Activated CD4-positive, CD25-positive, alpha-beta regulatory T cell treated with anti-CD3 and anti-CD28 coated beads, Interleukin-2, amount 50 U/mL, for 16 hours (primary cell): ENCODE measurements at regions not wholly inside any gene's neighbourhood (a gene's known extent, or its start where the extent isn't known, plus 50 kb on each side); places are given as distances from the start of the nearest gene placed in this dataset.

Experiments
- DNase-seq: peaks from one replicate; pipeline ENCODE4 v3.0.0-alpha.2; 2020; ENCODE audit warnings: low read depth, low spot score

DNA sequence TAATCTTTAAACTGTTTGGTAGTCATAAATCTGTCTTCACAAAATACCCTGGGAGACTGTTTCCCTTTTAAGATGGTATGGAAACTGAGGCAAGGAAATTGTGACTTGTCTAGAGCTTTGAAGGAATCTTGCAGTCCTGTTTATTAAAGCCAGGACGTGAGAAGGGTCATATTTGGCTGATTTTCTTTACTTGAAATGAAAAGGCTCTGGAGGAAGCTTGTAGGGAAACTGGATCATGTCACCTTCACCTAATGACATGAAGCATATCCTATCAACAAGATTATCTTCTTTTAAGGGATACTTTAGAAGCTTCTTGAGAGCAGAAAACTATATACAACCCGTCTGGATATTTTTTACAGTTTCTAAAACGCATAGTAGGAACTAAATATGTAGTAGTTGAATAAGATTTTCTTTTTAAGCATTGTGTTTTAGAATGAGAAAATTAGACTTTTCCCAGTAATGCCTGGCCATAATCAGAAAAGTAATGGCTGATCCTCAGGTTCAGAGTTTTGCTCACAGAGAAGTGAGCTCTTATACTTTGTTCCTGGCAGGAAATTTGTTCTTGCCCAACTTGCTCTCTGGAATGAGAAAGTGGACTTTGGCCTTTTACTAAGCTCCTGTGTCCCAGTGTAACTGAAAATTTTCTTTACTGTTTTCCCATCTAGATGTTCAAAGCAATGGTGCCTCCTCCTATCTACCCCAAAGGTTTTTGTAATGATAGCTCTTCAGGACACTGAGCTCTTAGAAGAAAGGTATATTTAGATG lies 136.8 kb upstream of the AFF2 start:
- no peak for DNase-seq

DNA sequence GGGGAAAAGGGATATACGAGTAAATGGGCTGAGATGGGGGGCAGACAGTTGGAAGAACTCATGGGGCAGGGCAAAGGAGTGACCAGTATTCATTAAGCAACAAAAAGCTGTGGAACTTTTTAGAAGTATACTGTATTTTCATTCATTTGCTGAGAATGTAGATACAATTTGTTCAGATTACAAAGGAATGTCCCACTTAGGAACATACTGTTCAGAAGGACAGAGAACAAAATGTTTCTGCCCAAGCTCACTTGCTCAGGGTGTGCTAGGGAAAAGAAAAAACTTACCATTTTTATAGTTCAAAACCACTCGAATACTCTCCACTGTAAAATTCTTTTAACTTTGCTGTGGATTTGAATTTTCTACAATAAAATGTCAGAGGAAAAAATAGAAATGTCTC lies 135.2 kb upstream of the AFF2 start:
- no peak for DNase-seq

DNA sequence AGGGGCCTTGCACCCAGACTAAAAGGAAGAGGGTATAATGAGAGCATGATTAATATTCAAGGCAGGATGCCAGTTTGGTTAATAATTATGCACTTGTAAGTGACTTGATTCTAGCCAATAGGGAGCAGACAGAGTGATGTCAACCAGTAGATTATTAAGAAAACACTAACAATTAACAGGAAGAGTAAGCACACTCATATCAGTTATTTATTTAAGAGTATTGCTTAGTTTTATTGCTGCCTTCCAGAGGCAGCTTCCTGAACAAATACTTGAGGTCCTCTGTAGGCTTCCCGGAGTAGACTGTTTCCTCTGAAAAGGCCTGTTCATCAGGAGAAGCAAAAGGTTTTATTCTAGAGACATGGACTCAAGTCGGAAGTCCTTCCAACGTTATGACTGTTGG lies 129.1 kb upstream of the AFF2 start:
- no peak for DNase-seq

DNA sequence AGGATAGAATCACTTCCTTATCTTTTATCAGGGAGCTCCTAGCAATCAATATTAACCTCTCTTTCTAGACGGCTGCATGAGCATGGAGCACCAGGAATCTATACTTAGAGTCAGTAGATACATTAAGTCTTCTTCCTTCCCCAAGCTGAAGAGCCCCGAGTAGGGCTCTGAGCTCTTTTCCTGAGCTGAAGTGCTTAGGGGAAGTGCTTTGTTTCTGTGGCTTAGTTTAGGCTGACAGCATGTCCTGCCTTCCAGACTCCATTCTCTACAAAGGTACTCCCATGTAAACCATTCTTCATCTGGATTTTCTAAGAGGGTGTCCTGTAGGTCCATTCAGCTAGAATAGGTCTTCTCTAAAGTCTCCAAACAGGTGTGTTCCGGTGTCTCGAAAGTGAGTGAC lies 127.5 kb upstream of the AFF2 start:
- no peak for DNase-seq

DNA sequence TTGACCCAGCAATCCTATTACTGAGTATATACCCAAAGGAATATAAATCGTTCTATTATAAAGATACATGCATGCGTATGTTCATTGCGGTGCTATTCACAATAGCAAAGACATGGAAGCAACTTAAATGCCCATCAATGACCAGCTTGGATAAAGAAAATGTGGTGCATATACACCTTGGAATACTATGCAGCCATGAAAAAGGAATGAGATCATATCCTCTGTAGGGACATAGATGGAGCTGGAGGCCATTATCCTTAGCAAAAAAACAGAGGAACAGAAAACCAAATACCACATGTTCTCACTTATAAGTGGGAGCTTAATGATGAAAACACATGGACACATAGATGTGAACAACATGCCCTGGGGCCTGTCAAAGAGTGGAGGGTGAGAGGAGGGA lies 124.1 kb upstream of the AFF2 start:
- no peak for DNase-seq

DNA sequence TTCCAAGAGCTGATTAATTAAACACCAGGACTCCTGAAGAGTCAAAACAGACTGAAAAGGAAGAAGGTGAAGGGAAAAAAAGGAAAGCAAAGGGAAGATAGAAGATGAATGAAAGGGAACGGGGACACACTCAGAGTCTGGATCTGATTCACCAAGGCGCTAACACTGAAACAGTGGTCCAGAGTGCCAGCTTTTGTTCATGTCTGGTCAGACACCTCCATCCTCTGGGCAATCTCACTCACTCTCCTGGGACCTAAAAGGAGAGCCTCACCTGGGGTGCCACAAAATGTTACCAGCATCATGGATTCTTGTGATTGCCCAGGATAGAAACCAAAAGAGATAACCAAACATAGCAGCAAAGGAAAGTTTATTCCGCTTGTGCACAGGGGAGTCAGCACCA lies 120.3 kb upstream of the AFF2 start:
- DNase-seq: no peak

DNA sequence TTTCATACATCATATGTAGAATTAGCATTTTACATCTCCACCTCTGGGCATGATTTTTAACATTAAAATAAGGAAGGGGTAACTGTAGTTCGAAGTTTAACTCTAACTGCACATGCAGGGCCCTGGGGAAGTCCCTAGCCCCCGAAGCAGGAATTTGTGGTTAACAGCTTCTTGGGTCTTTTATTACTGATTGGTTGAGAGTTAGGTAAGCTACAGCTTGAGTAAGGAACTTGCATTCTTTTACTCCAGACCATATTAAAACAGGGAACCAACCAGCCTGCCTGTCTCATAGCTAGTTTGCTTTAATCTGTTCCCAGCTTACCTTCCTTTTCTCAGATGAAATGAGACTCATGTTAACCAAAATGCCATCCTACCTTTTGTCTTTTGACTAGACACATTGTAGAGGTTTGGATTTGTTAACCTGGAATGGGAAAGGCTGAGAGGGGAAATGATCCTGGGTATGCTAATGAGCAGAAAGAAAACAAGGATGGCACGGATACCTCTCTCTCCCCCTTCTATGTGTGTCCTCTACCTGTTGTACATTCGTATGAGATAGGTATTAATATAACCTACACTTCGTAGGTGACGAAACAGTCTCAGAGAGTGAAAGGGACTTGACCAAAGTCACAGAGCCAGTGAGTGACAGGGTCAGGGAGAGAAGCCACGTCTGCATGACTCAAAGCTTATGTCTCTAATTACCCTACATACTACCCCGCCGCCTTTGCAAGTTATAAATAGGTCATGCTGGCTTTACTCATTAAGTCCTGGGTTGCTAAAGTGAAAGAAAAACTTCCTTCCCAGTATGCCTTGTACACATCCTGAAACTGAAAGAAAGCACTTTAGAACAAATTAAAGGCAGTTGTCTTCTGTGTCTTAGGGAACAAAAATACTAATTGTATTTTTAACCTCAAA lies 119.5 kb upstream of the AFF2 start:
- DNase-seq: peak; percentile 11

DNA sequence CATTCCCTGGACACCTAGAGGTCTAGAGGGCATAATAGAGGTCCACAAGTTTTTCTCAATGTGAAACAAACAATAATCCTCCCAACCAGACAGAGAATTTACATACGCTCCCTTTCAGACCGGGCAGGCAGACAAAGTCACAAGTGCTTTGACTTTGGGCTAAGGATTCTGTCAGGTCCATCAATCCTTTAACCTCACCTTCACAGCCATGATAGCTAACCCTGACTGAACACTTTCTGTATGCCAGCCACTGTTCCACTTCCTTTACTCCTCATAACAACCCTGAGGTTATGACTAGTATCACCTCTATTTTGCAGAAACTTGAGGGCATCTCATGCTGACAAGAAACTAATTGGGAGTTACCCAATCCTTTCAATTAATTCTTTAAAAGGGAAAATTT lies 118.8 kb upstream of the AFF2 start:
- no peak for DNase-seq

DNA sequence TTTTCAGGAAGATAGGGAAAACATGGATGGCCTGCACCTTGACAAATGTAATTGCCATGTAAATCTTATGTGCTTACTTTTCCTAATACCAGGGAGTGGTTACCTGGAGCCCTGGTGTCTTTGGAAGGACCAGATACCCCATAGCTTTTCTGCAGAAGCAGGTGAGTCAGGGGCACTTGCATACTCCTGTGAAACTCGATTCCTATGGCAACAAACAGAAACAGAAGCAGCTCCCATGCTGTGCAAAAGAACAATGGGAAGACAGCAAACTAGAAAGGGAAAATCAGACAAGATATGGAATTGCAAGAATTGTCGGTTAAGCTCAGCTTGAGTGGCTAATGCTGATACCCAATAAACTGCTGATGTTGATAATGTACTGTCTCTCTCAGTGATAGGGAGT lies 117.4 kb upstream of the AFF2 start:
- no peak for DNase-seq

DNA sequence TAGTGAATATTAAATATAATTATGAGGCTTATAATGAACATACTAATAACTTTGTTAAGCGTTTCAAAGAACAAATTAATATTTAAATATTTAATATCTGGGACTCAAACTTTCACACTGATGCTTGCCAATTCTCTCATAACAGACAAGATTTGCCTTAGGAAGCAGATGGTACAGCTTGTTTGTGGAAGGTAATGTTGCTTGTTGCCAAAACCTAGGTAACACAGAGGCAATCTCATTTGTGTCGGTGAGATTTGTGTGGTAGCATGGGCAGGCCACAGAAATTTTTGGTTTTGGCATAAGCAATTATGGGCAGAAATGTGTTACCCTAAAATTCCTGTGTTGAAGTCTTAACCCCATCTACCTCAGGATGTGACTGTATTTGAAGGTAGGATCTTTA lies 114.9 kb upstream of the AFF2 start:
- DNase-seq: no peak

DNA sequence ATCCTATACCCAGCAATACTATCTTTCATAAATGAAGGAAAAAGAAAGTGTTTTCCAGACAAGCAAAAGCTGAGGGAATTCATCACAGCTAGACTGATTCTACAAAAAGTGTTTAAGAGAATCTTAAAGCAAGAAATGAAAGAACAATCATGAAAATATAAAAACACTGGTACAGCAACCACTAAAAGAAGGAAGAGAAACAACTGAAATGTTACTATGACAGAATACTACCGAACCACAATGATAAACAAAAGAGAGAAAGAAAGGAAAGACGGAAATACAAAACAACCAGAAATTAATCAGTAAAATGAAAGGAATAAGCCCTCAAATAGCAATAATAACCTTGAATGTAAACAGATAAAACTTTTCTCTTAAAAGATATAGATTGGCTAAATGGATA lies 110.8 kb upstream of the AFF2 start:
- no peak for DNase-seq

DNA sequence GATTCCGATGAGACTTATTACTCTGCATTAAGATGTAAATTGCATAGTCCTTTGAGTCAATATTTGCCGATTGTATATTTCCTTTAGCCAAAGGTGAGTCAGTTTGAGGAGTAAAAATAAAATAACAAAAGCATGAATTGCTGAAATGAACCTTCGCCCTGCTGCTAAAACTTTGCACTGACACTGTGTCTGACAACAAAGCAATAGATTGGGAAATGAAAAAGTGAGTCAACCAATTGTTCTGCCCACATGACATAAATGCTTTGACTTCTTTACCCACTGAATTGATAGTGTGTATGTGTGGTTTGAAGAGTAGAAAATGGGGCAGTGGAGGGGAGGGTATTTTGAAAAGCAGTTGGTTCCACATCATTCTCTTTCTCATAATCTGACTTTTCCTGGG lies 88.4 kb upstream of the AFF2 start:
- DNase-seq: no peak

DNA sequence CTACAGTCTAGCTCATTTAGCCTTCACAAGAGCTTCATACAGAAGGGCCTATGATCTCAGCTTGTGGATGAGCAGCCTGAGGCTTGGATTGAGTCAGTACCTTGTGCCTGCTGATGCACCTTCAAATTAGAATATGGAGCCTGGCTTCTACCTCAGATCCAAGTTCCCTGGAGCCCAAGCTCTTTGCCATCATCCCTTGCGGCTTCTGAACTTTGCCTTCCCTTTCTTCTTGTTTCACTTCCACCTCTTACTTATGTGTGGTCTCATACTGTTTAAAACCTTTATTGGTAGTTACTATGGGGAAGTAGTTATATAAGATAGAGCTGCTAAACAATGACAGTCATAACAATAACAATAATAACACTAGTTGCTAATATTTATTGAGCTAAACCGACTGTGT lies 84.3 kb upstream of the AFF2 start:
- DNase-seq: no peak

DNA sequence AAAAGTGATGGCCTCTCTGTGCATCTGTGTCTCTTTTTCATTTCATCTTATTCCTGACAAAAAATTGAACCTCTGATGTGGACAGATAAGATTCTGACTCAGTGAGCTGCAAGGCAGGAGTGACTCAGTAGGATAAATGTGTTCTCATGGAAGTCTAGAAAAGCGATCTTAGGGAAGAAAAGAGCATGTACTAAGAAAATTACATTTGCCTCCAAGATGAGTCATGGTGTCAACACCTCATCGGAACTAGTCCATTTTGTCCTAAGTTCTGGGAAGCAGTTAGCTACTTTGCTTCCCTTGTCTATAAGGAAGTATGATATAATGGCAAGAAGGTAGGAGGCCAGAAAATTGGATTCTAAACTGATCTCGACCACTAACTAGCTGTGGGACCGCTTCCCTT lies 83.5 kb upstream of the AFF2 start:
- no peak for DNase-seq

DNA sequence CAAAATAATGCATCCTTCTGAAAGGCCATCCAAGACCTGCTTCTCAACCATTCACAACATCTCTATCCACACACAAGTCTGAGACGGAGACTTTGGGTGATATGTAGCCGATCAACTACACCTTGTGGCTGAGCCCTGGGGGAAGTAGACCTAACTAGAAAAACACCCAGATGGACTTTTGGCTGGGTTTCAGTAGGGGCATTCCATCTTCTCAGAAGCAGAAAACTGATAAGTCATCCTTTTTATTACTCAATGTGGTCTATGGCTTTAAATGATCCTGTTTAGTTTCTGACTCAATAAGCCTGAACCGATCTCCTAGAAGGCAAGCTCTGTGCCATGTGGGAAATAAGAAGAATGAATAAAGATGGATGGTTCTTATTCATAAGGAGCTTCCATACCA lies 82.5 kb upstream of the AFF2 start:
- DNase-seq: no peak

DNA sequence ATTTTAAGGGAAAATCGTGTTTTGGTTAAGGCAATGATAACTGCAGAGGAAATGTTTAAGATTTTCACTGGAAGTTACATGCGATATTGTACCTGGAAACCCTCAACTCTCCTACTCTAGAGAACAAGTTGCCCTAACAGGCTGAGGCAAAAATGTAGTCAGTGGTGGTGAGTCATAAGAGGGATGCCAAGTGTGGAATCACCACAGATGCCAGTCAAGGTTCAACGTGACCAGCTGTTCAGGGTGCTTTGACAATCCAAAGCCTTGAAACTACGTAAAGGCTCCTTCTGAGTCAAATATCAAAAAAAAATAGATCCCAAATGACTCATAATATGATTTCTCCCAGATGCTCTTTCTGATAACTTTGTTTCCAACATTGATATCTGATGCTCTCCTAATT lies 77.9 kb upstream of the AFF2 start:
- no peak for DNase-seq

DNA sequence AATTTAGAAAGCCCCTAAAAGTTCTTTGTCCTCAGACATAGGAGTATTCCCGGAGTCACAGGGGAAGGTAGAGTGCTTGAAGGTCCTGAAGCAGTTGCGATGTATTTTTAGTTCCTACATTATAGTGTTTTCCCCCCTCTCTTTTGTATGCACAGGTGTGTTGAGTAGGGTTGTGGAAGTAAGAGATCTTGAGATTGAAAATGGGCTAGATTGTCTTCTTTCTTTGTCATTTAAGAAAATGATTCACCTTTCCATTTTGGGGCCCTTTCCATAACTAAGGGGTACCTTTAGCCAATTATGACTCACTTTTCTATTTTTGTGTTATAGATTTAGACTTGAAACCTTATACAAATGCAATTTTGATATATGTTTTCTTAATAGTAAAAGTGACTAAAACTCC lies 75.8 kb upstream of the AFF2 start:
- DNase-seq: no peak

DNA sequence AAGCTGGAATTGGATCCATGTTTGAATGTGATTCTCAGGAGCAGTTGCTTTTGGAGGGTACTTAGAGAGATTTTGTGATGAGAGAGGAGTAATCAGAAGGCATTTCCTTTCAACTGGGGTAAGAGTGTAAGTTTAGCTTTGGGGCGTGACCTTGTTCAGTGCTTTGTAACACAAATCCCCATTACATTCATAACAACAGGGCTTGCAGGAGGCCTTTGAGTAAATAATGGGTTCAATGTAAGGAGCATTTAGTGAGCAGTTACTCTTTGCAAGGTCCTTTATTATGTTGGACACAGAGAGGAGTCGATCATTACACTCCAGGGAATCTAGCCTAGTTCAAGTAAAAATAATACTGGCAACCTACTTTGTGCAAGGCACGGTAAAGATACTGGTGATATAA lies 74.0 kb upstream of the AFF2 start:
- no peak for DNase-seq

DNA sequence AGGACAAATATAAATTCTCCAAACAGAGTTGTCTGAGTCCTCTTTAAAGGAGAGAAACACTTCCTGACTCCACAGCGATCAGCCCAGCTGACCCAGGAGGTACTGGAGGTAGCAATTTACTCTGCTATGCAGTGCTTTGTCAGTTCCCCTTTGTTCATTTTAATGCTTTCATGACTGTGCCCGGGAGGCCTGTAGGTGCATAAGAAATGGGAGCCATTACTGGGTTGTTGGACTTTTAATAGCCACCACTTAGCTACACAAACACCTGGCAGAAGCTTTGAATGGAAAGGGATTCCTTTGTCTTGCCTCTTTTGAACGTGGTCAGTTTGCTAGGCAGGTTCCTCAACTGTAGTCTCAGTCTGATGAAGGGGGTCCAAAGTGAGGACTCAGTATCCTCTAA lies 59.0 kb upstream of the AFF2 start:
- DNase-seq: no peak

DNA sequence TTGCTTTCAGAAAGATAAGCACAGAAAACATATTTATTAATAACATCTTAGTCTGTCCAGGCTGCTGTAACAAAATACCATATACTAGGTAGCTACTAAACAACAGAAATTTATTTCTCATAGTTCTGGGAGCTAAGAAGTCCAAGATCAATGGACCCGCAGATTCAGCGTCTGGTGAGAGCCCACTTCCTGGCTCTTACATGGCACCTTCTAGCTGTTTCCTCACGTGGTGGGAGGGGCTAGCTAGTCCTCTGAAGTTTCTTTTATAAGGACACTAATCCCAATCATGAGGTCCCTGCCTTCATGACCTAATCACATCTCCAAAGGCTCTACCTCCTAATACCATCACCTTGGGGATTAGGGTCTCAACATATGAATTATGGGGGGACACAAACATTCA lies 57.2 kb upstream of the AFF2 start:
- DNase-seq: no peak

DNA sequence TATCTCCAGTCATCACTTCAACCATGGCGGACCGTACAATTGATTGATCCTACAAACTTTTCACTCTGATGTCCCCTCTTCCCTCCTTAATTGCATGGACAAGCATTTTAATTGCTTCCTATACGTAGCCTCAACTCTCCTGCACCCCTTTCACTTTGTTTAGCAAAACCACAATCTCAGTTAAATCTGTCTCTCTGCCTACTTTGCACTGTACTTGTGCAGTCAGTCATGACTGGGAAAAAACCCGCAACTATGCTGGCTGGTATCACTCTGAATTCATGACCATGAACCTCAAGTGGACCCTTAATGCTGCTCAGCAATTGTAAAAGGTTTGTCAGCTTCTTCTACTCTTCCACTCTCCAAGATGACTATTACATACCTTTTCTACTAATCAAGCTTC lies 51.7 kb upstream of the AFF2 start:
- DNase-seq: no peak
